Uterus (tissue), 3 donors: ENCODE measurements at regions not wholly inside any gene's neighbourhood (a gene's known extent, or its start where the extent isn't known, plus 50 kb on each side); places are given as distances from the start of the nearest gene placed in this dataset.

Experiments used
- DNase-seq, 2 donors: peaks; one replicate each; pipeline ENCODE4 v3.0.0-alpha.2; 2019 to 2020
- H3K27ac ChIP-seq, 2 donors: fragments of 200-600 bp; sonication (generic); 1 replicate in 1 of 2; 2 replicates in 1 of 2; pipeline ENCODE4 v1.5.1; 2016 to 2018
- H3K27me3 ChIP-seq, 2 donors: fragments of 200-600 bp; sonication (generic); one replicate each; pipeline ENCODE4 v1.5.1; 2018 to 2019; ENCODE audit warnings: control low read depth in 1 of 2
- H3K36me3 ChIP-seq, 2 donors: fragments of 200-600 bp; sonication (generic); one replicate each; pipeline ENCODE4 v1.5.1; 2019; ENCODE audit warnings: control low read depth in 1 of 2
- H3K4me1 ChIP-seq, 2 donors: fragments of 200-600 bp; sonication (generic); one replicate each; pipeline ENCODE4 v1.5.1; 2018 to 2019; ENCODE audit warnings: control low read depth in 1 of 2
- H3K4me3 ChIP-seq, 2 donors: fragments of 200-600 bp; sonication (generic); 1 replicate in 1 of 2; 2 replicates in 1 of 2; pipeline ENCODE4 v1.5.1; 2018 to 2019; ENCODE audit warnings: mild to moderate bottlenecking in 1 of 2
- H3K9me3 ChIP-seq, 2 donors: fragments of 200-600 bp; sonication (generic); one replicate each; pipeline ENCODE4 v1.5.1; 2019; ENCODE audit warnings: control low read depth in 1 of 2
- POLR2A ChIP-seq, 2 donors: fragments of 450-650 bp; IDR thresholded peaks; one replicate each; pipeline ENCODE4 v1.6.1; 2016; ENCODE audit warnings: antibody characterized with exemption in 2 of 2, mild to moderate bottlenecking in 1 of 2, moderate library complexity in 1 of 2
- intact Hi-C: fragments of 100-400 bp; cut with DNase I; formaldehyde crosslinking; loops from one replicate; pipeline ENCODE4 v1.15.1; 2023; ENCODE audit warnings: low total_unique reads
- TF ChIP-seq, protein P1 (sequence below), 4 experiments: fragments of 200-600 bp in 2 of 4; fragments of 450-650 bp in 2 of 4; sonication (generic) in 2 of 4; IDR thresholded peaks; one replicate each; pipeline ENCODE4 v1.5.1; 2016 to 2019; ENCODE audit warnings: antibody characterized with exemption in 4 of 4, mild to moderate bottlenecking in 2 of 4, moderate library complexity in 1 of 4
- donor health status: DM: yes; HTN: yes; CAD: no.

DNA sequence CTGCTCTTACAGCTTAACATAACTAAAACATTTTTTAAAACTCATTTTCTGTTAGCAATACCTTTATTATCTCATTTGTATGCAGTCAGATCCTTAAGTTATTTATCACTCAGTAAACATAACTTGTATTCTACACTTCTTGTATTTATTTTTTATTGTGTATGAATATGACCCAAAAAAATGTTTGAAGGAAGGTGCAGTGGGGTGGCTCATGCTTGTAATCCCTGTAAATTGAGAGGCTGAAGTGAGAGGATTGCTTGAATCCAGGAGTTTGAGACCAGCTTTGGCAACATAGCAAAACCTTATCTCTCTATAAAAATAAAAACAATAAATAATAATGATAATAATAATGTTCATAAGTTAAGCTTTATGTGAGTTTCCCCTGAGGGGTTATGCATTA lies 1004.8 kb downstream of the SLITRK5 start:
- DNase-seq, result no peak

DNA sequence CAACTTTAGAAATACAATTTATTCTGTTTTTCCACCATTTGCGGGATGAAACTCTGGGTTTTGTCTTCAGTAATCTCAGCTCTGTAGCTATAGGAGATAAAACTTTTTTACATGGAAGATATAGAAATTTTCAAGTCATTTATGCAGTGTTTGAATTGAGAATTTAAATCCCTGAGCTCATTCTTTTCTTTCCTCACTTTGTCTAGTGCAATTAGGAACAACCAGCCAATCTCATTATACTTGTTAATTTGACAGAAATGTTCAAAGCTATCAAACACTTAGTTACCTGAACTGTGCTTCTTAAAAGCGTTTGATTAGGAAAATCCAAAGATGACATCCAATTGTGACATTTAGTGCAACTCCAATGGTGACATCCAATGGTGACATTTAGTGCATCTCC lies 1014.3 kb downstream of the SLITRK5 start:
- intact Hi-C loops, result no loop called here
- Histone ChIP-seq H3K4me1 (no peaks in the 10 kb centered on the region), H3K27ac (no peak overlapping the region), H3K9me3 (no peaks in the 10 kb centered on the region), H3K36me3 (no peaks in the 10 kb centered on the region), H3K27me3 (no peaks in the 10 kb centered on the region), H3K4me3 (no peak overlapping the region)
- no peak for DNase-seq
- no peak for TF ChIP-seq POLR2A (IDR thresholded peaks at IDR 0.05)
- TF ChIP-seq, protein P1, sequence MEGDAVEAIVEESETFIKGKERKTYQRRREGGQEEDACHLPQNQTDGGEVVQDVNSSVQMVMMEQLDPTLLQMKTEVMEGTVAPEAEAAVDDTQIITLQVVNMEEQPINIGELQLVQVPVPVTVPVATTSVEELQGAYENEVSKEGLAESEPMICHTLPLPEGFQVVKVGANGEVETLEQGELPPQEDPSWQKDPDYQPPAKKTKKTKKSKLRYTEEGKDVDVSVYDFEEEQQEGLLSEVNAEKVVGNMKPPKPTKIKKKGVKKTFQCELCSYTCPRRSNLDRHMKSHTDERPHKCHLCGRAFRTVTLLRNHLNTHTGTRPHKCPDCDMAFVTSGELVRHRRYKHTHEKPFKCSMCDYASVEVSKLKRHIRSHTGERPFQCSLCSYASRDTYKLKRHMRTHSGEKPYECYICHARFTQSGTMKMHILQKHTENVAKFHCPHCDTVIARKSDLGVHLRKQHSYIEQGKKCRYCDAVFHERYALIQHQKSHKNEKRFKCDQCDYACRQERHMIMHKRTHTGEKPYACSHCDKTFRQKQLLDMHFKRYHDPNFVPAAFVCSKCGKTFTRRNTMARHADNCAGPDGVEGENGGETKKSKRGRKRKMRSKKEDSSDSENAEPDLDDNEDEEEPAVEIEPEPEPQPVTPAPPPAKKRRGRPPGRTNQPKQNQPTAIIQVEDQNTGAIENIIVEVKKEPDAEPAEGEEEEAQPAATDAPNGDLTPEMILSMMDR (IDR thresholded peaks at IDR 0.05), result no peak

More for the DNA sequence above, 1004.8 kb downstream of the SLITRK5 start:
- no peak overlapping the region for H3K27ac ChIP-seq
- no peaks in the 10 kb centered on the region for H3K36me3 ChIP-seq
- H3K4me1 ChIP-seq, result no peaks in the 10 kb centered on the region
- no peak for TF ChIP-seq POLR2A (IDR thresholded peaks at IDR 0.05)
- TF ChIP-seq, protein P1 (IDR thresholded peaks at IDR 0.05), result no peak
- H3K27me3 ChIP-seq, result no peaks in the 10 kb centered on the region
- H3K9me3 ChIP-seq, result no peaks in the 10 kb centered on the region
- intact Hi-C loops, result no loop called here
- no peak overlapping the region for H3K4me3 ChIP-seq

DNA sequence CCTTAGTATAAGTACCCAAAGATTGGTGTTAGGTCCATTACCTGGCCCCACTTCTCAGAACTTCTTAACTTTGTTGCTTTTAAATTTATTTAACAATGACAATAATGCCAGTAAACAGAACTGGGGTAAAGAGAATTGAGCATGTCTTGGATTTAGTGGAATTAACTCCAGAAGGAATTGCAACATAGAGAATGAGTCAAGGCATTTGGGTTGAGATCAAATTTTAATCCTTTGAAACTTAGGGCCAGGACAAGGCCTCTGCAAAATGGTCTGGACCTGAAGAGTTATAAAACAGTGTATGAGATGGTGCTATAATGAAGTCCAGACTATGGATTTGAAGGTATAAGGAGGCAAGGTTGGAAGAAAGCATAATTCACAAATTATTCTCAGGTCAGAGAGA lies 1030.4 kb downstream of the SLITRK5 start:
- DNase-seq, result no peak
- Histone ChIP-seq H3K4me1 (no peaks in the 10 kb centered on the region), H3K4me3 (no peak overlapping the region), H3K9me3 (peaks cover 0 to 6% of the 10 kb centered on the region in 2 donors), H3K27ac (no peak overlapping the region), H3K36me3 (peaks cover 0 to 3% of the 10 kb centered on the region in 2 donors), H3K27me3 (no peaks in the 10 kb centered on the region)
- intact Hi-C loops, result no loop called here
- TF ChIP-seq, protein P1 (IDR thresholded peaks at IDR 0.05), result no peak
- TF ChIP-seq POLR2A (IDR thresholded peaks at IDR 0.05), result no peak

GRCh38 chr13:88704600-88705275 lies 1033.6 kb downstream of the SLITRK5 start:
- H3K4me1 ChIP-seq, result no peaks in the 10 kb centered on the region
- H3K4me3 ChIP-seq, result no peak overlapping the region
- no peak for TF ChIP-seq POLR2A (IDR thresholded peaks at IDR 0.05)
- TF ChIP-seq, protein P1 (IDR thresholded peaks at IDR 0.05), result no peak
- H3K9me3 ChIP-seq, result no peaks in the 10 kb centered on the region
- no peak overlapping the region for H3K27ac ChIP-seq
- peaks cover 0 to 3% of the 10 kb centered on the region in 2 donors for H3K36me3 ChIP-seq
- intact Hi-C loops, result no loop called here
- no peak for DNase-seq
- H3K27me3 ChIP-seq, result no peaks in the 10 kb centered on the region

DNA sequence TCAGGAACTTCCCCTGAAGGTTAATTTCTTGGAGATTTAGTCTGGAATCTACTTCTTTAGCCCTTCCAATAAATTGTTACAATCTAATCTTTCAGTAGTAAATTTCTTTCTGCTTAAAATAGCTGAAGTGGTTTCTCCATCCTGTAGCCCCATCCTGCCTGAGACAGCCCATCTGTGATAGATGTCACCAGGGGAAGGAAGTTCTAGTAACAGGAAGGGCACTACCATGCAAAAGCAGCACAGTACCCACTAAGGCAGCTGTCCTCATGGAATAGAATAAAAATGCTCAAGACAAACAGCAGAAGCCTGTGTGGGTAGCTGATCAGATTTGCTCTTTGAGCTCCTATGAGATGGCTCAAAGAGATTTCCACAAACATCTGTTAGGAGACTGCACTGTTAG lies 1036.5 kb downstream of the SLITRK5 start:
- intact Hi-C loops, result no loop called here
- Histone ChIP-seq H3K9me3 (no peaks in the 10 kb centered on the region), H3K4me3 (no peak overlapping the region), H3K27me3 (no peaks in the 10 kb centered on the region), H3K36me3 (no peaks in the 10 kb centered on the region), H3K4me1 (no peaks in the 10 kb centered on the region), H3K27ac (no peak overlapping the region)
- TF ChIP-seq, protein P1 (IDR thresholded peaks at IDR 0.05), result no peak
- no peak for TF ChIP-seq POLR2A (IDR thresholded peaks at IDR 0.05)
- DNase-seq, result no peak
